AG04449 (cell line): ENCODE measurements at regions not wholly inside any gene's neighbourhood (a gene's known extent, or its start where the extent isn't known, plus 50 kb on each side); places are given as distances from the start of the nearest gene placed in this dataset.

Experiments used
- CTCF ChIA-PET: fragments of 350-600 bp; formaldehyde crosslinking; extraction: SDS; loops from one replicate; lab custom pipeline; 2021; ENCODE audit warnings: antibody characterized with exemption; lab: Yijun Ruan, JAX
- POLR2A ChIA-PET: fragments of 400-600, 350-600 bp; formaldehyde crosslinking; extraction: SDS; loops from one replicate; lab custom pipeline; 2020; ENCODE audit warnings: antibody characterized with exemption, inconsistent platforms; lab: Yijun Ruan, JAX
- DNase-seq: peaks from one replicate; pipeline ENCODE4 v3.0.0-alpha.2; 2010; ENCODE audit warnings: low read depth, low spot score
- H3K4me3 ChIP-seq: 2 replicates; pipeline ENCODE4 v1.5.1; 2011; ENCODE audit warnings: low read depth, mild to moderate bottlenecking, control low read depth, low read length
- CTCF ChIP-seq: IDR thresholded peaks from one replicate; pipeline ENCODE4 v1.5.1; 2011; ENCODE audit warnings: mild to moderate bottlenecking, moderate library complexity, low read length, control low read depth, inconsistent platforms; ENCODE audit not compliant: insufficient read depth; ENCODE audit errors: missing control alignments

GRCh38 chr12:91344408-91344807 is 161.8 kb upstream of the DCN start:
- no peak for DNase-seq
- no peak for TF ChIP-seq CTCF
- no peak overlapping the region for H3K4me3 ChIP-seq
- POLR2A ChIA-PET, result no interaction called here
- CTCF ChIA-PET, result interaction anchor here (1.0 to 4.9 kb wide), 2 partner anchors 11 to 167 kb away, joined by 4 to 35 read pairs; no protein-coding TSS in a partner anchor

GRCh38 chr12:91343010-91343409 is 160.4 kb upstream of the DCN start:
- CTCF ChIA-PET, result interaction anchor here (1.3 kb wide), 1 partner anchor 12 kb away, joined by 5 read pairs; no protein-coding TSS in a partner anchor
- TF ChIP-seq CTCF, result no peak
- POLR2A ChIA-PET, result no interaction called here
- no peak for DNase-seq
- no peak overlapping the region for H3K4me3 ChIP-seq

GRCh38 chr12:91339106-91339505 is 156.5 kb upstream of the DCN start:
- no peak overlapping the region for H3K4me3 ChIP-seq
- TF ChIP-seq CTCF, result no peak
- CTCF ChIA-PET, result interaction anchor here (0.7 to 2.0 kb wide), 5 partner anchors 11 to 361 kb away, joined by 3 to 7 read pairs (median 3); no protein-coding TSS in a partner anchor
- DNase-seq, result no peak
- POLR2A ChIA-PET, result no interaction called here

GRCh38 chr12:91335699-91336098 is 153.1 kb upstream of the DCN start:
- DNase-seq, result no peak
- CTCF ChIA-PET, result interaction anchor here (0.6 to 3.9 kb wide), 11 partner anchors 10 to 395 kb away, joined by 3 to 15 read pairs (median 3); partner anchors contain the start of gene LUM
- no peak overlapping the region for H3K4me3 ChIP-seq
- TF ChIP-seq CTCF, result no peak
- POLR2A ChIA-PET, result interaction anchor here (0.7 kb wide), 1 partner anchor 634 kb away, joined by 3 read pairs; no protein-coding TSS in a partner anchor

GRCh38 chr12:91333966-91334365 is 151.3 kb upstream of the DCN start:
- no peak for DNase-seq
- POLR2A ChIA-PET, result no interaction called here
- H3K4me3 ChIP-seq, result no peak overlapping the region
- CTCF ChIA-PET, result interaction anchor here (1.4 to 9.2 kb wide), 6 partner anchors 8 to 375 kb away, joined by 3 to 84 read pairs (median 14); no protein-coding TSS in a partner anchor
- no peak for TF ChIP-seq CTCF

GRCh38 chr12:91332302-91332701 is 149.7 kb upstream of the DCN start:
- ChIA-PET CTCF (interaction anchor here (1.0 to 9.2 kb wide), 12 partner anchors 8 to 375 kb away, joined by 3 to 84 read pairs (median 4); no protein-coding TSS in a partner anchor), POLR2A (no interaction called here)
- no peak for DNase-seq
- no peak for TF ChIP-seq CTCF
- no peak overlapping the region for H3K4me3 ChIP-seq
